ENCODE measurements at regions not wholly inside any gene's neighbourhood (a gene's known extent, or its start where the extent isn't known, plus 50 kb on each side); places are given as distances from the start of the nearest gene placed in this dataset.

GRCh38 chr4:111043286-111043685 lies 420.4 kb upstream of the PITX2 start:
- no peak for TF ChIP-seq NFIC (IDR thresholded peaks at IDR 0.05)
- no peak for TF ChIP-seq ZBTB7A (IDR thresholded peaks at IDR 0.05; ENCODE audit: low read depth)
- TF ChIP-seq EGR1 (IDR thresholded peaks at IDR 0.05) = no peak
- TF ChIP-seq YY1 (IDR thresholded peaks at IDR 0.05; ENCODE audit: low read depth) = no peak
- no peak for TF ChIP-seq RAD21 (IDR thresholded peaks at IDR 0.05; ENCODE audit: low read depth)
- no peak for TF ChIP-seq FOXM1 (IDR thresholded peaks at IDR 0.05; ENCODE audit: borderline replicate concordance, low read depth)
- no peak for TF ChIP-seq TEAD4 (IDR thresholded peaks at IDR 0.05)
- TF ChIP-seq REST (IDR thresholded peaks at IDR 0.05; ENCODE audit: low read depth) = no peak

GRCh38 chr4:111045992-111046391 lies 423.1 kb upstream of the PITX2 start:
- no peak for TF ChIP-seq MAX (IDR thresholded peaks at IDR 0.05)
- no peak for TF ChIP-seq TCF12 (IDR thresholded peaks at IDR 0.05; ENCODE audit: low read depth)
- no peak for TF ChIP-seq EGR1 (IDR thresholded peaks at IDR 0.05)
- TF ChIP-seq TAF1 (IDR thresholded peaks at IDR 0.05; ENCODE audit: low read depth) = no peak
- TF ChIP-seq RAD21 (IDR thresholded peaks at IDR 0.05; ENCODE audit: low read depth) = no peak
- no peak for TF ChIP-seq YY1 (IDR thresholded peaks at IDR 0.05; ENCODE audit: low read depth)
- no peak for TF ChIP-seq CEBPB (IDR thresholded peaks at IDR 0.05)
- no peak for TF ChIP-seq USF1 (IDR thresholded peaks at IDR 0.05)
- no peak for TF ChIP-seq TEAD4 (IDR thresholded peaks at IDR 0.05)
- TF ChIP-seq REST (IDR thresholded peaks at IDR 0.05; ENCODE audit: low read depth) = no peak
- TF ChIP-seq FOXM1 (IDR thresholded peaks at IDR 0.05; ENCODE audit: borderline replicate concordance, low read depth) = no peak
- no peak for TF ChIP-seq NFIC (IDR thresholded peaks at IDR 0.05)
- no peak for TF ChIP-seq ZBTB7A (IDR thresholded peaks at IDR 0.05; ENCODE audit: low read depth)
- no peak for TF ChIP-seq EP300 (IDR thresholded peaks at IDR 0.05; ENCODE audit: borderline replicate concordance)
- TF ChIP-seq CREB1 (IDR thresholded peaks at IDR 0.05; ENCODE audit: low read depth) = no peak

GRCh38 chr4:111046811-111047210 lies 423.9 kb upstream of the PITX2 start:
- TF ChIP-seq TAF1 (IDR thresholded peaks at IDR 0.05; ENCODE audit: low read depth) (no peak), MAX (IDR thresholded peaks at IDR 0.05) (no peak), EGR1 (IDR thresholded peaks at IDR 0.05) (no peak), TCF12 (IDR thresholded peaks at IDR 0.05; ENCODE audit: low read depth) (no peak), TEAD4 (IDR thresholded peaks at IDR 0.05) (no peak), USF1 (IDR thresholded peaks at IDR 0.05) (no peak), CEBPB (IDR thresholded peaks at IDR 0.05) (no peak), CREB1 (IDR thresholded peaks at IDR 0.05; ENCODE audit: low read depth) (no peak), FOXM1 (IDR thresholded peaks at IDR 0.05; ENCODE audit: borderline replicate concordance, low read depth) (no peak)

- TF ChIP-seq TAF1 (IDR thresholded peaks at IDR 0.05; ENCODE audit: low read depth) (no peak), TCF12 (IDR thresholded peaks at IDR 0.05; ENCODE audit: low read depth) (no peak), EGR1 (IDR thresholded peaks at IDR 0.05) (no peak), ZBTB7A (IDR thresholded peaks at IDR 0.05; ENCODE audit: low read depth) (no peak), MAX (IDR thresholded peaks at IDR 0.05) (no peak), FOXM1 (IDR thresholded peaks at IDR 0.05; ENCODE audit: borderline replicate concordance, low read depth) (no peak), CREB1 (IDR thresholded peaks at IDR 0.05; ENCODE audit: low read depth) (no peak), TEAD4 (IDR thresholded peaks at IDR 0.05) (no peak), CEBPB (IDR thresholded peaks at IDR 0.05) (no peak)
Measured at GRCh38 chr4:111048316-111048715, 425.4 kb upstream of the PITX2 start.

- TF ChIP-seq REST (IDR thresholded peaks at IDR 0.05; ENCODE audit: low read depth) (no peak), EP300 (IDR thresholded peaks at IDR 0.05; ENCODE audit: borderline replicate concordance) (no peak), RAD21 (IDR thresholded peaks at IDR 0.05; ENCODE audit: low read depth) (no peak), MAX (IDR thresholded peaks at IDR 0.05) (no peak), CREB1 (IDR thresholded peaks at IDR 0.05; ENCODE audit: low read depth) (no peak), CEBPB (IDR thresholded peaks at IDR 0.05) (no peak), FOXM1 (IDR thresholded peaks at IDR 0.05; ENCODE audit: borderline replicate concordance, low read depth) (no peak), NFIC (IDR thresholded peaks at IDR 0.05) (no peak), EGR1 (IDR thresholded peaks at IDR 0.05) (no peak), ZBTB7A (IDR thresholded peaks at IDR 0.05; ENCODE audit: low read depth) (no peak), YY1 (IDR thresholded peaks at IDR 0.05; ENCODE audit: low read depth) (no peak), TAF1 (IDR thresholded peaks at IDR 0.05; ENCODE audit: low read depth) (no peak), TEAD4 (IDR thresholded peaks at IDR 0.05) (no peak), TCF12 (IDR thresholded peaks at IDR 0.05; ENCODE audit: low read depth) (no peak), USF1 (IDR thresholded peaks at IDR 0.05) (no peak)
Measured at GRCh38 chr4:111064342-111064993, 441.6 kb upstream of the PITX2 start.

Data from Ishikawa (cell line).